HCT116 (cell line): ENCODE measurements at regions not wholly inside any gene's neighbourhood (a gene's known extent, or its start where the extent isn't known, plus 50 kb on each side); places are given as distances from the start of the nearest gene placed in this dataset.

Source experiments
- EZH2phosphoT487 ChIP-seq: fragments of 200-600 bp; IDR thresholded peaks from 2 replicates; pipeline ENCODE4 v1.6.1; 2018; ENCODE audit warnings: antibody characterized with exemption, borderline replicate concordance
- POLR2A ChIP-seq: IDR thresholded peaks from 2 replicates; pipeline ENCODE4 v1.7.0; 2011; ENCODE audit warnings: borderline replicate concordance; ENCODE audit not compliant: insufficient read depth, insufficient read length; ENCODE audit errors: extremely low read depth
- POLR2AphosphoS5 ChIP-seq: IDR thresholded peaks from 2 replicates; pipeline ENCODE4 v1.6.1; 2011; ENCODE audit warnings: mild to moderate bottlenecking, low read depth, low read length, moderate library complexity
- ZNF274 ChIP-seq: fragments of 200-500 bp; sonication (Bioruptor generic); IDR thresholded peaks from 2 replicates; pipeline ENCODE4 v1.6.1; 2014; ENCODE audit warnings: mild to moderate bottlenecking, low read depth, low read length, inconsistent platforms
- TF ChIP-seq, protein P1 (sequence below), 3 experiments: fragments of 200-600 bp in 1 of 3; sonication (generic) in 1 of 3; IDR thresholded peaks in 2 of 3; conservative IDR thresholded peaks in 1 of 3; 2 replicates each; pipeline ENCODE4 v1.5.1; 2012 to 2017; ENCODE audit warnings: low read depth in 2 of 3, low read length in 2 of 3, antibody characterized with exemption in 1 of 3, borderline replicate concordance in 1 of 3, control low read depth in 1 of 3, mild to moderate bottlenecking in 1 of 3, mixed read lengths in 1 of 3, mixed run types in 1 of 3, moderate library complexity in 1 of 3; ENCODE audit not compliant: insufficient read depth in 1 of 3

DNA sequence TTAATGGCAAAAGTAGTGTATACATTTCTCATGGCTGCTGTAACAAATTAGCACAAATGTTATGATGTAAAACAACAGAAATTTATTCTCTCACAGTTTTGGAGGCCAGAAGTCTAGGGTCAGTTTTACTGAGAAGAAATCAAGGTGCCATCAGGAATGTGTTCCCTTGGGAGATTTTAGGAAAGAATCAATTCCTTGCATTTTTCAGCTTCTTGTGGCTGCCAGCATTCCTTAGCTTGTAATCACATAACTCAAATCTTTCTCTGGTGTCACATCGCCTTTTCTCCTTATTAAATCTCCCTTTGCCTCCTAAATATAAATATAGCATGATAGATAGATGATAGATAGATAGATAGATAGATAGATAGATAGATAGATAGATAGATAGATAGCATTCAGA is 307.0 kb upstream of the REG3G start:
- no peak for TF ChIP-seq ZNF274
- TF ChIP-seq POLR2AphosphoS5: no peak
- no peak for TF ChIP-seq POLR2A
- no peak for TF ChIP-seq EZH2phosphoT487
- TF ChIP-seq, protein P1, sequence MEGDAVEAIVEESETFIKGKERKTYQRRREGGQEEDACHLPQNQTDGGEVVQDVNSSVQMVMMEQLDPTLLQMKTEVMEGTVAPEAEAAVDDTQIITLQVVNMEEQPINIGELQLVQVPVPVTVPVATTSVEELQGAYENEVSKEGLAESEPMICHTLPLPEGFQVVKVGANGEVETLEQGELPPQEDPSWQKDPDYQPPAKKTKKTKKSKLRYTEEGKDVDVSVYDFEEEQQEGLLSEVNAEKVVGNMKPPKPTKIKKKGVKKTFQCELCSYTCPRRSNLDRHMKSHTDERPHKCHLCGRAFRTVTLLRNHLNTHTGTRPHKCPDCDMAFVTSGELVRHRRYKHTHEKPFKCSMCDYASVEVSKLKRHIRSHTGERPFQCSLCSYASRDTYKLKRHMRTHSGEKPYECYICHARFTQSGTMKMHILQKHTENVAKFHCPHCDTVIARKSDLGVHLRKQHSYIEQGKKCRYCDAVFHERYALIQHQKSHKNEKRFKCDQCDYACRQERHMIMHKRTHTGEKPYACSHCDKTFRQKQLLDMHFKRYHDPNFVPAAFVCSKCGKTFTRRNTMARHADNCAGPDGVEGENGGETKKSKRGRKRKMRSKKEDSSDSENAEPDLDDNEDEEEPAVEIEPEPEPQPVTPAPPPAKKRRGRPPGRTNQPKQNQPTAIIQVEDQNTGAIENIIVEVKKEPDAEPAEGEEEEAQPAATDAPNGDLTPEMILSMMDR (IDR thresholded peaks at IDR 0.05 in 2 of 3, conservative IDR thresholded peaks at IDR 0.05 in 1 of 3; ENCODE audit: borderline replicate concordance in 1 of 3, insufficient read depth in 1 of 3, low read depth in 2 of 3, low read length in 2 of 3): no peak
